ENCODE measurements at regions not wholly inside any gene's neighbourhood (a gene's known extent, or its start where the extent isn't known, plus 50 kb on each side); places are given as distances from the start of the nearest gene placed in this dataset.

DNA sequence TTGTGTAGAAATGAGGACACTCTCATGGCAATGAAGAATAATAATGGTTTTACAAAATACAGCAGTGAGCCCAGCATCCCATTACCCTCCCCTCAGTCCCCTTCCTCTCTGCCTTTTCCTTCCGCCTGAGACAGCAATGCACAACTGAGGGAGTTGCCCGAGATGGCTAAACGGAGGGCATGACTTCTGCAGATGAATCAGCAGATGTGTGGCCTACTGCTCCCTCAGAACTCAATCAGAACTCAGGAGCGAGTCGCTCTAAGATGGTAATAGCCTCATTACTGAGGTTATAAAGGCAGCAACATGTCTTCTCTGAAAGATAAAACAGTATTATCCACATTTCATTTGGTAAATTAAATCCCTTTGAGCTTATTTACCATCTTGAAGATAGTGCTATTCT lies 326.6 kb downstream of the ENC1 start:
- ATAC-seq (no peak), DNase-seq (no peak)
- intact Hi-C loops (cut with micrococcal nuclease): no loop called here

- no peak for ATAC-seq
- DNase-seq: no peak
- intact Hi-C loops (cut with micrococcal nuclease): no loop called here
Measured at GRCh38 chr5:74312746-74313145, 327.8 kb downstream of the ENC1 start.

DNA sequence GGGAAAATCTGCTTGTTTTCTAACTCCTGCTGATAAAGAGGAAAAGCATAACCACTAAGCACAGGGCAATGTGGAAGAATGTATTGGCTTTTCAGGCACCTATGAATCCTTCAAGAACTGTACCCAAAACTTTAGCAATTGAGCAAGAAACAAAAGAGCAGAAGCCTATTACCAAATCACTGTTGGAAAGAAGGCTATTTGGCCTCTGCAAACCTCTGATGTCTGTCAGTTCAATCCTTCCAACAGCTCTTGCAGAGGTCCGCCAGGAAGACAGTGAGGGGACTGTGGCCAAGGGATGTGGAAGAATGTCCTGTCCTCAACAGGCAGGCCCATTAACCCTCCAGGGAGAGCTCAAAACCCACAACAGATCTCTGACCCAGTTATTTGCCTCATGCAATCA lies 328.6 kb downstream of the ENC1 start:
- ATAC-seq (peak; percentile 79), DNase-seq (no peak)
- intact Hi-C loops (cut with micrococcal nuclease): no loop called here

DNA sequence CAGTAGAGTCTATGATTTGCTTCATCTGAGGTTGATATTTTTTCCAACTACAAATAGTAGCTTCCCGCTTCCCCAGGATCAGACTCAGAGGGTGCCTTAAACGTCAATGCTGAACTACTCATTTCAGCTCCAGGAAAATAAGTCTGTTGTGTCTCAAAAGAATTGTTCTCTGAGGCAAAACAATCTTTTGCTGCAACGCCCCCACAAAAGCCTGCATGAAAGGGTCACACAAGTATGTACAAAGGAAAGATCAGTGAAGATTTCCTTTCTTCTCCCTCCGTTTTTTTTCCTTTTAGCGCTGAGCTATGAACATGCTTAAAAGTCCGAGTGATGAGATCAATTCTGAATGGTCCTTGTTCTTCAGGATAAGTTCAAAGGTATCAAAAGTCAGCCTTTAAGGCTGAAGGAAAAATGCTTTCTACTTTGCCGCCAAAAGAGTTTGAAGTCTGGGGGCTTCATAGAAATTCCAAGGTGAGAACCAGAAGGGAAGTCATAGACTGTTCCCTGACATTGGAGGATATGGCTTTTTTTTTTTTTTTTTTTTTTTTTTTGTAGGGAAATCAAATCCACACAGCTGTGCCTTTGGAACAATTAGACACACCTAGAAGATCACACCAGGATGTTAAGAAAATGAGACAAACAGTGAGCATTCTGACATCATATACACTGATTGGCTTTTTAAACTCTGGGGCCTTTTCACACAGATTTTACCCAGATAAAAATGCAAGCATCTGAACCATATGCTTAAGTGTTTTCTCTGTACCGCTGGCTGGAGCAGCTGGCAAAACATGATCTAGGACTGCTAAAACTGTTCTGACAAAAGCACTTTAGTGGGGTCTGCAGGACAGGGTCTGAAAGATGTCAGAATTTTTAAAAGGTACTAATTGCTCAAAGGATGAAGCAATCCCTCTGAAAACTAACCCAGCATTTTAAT lies 329.3 kb downstream of the ENC1 start:
- intact Hi-C loops (cut with micrococcal nuclease): no loop called here
- DNase-seq: no peak
- ATAC-seq: no peak

DNA sequence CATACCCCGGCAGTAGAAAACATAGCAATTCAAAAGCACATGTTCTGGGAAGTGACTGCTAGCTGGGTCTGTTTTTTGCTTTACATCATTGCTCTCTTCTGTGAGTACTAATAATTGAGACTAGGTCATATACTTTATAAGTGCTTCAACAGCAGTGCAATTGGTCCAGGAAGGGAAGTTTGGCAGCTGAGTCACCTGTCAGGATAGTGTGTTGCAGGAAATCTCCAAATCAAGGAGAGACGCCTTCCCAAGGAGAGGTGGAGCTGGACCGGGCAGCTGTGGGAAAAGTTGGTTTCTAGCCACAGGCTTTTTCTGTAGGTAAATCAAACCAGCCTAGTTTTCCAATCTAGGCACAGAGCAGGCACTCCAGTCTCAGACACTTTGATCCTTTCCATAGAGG lies 330.1 kb downstream of the ENC1 start:
- ATAC-seq: no peak
- intact Hi-C loops (cut with micrococcal nuclease): no loop called here
- no peak for DNase-seq

DNA sequence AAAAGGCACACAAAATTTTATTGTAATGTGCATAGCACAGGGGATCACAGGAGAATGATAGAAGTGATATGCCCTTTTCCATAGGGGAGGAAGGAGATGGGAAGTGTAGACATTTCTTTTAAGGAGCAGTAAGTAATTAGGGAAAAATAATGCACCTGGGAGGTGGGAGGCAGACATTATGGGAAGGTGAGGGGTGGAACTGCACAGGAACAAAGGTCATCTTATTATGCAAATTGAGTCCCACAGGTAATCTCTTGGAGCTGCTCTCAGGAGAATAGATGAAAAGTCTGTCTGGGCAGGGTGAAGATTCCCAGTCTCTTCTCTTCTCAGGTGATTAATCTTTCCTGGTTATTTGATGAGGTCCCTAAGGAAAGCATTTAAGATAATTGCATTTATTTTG lies 331.5 kb downstream of the ENC1 start:
- ATAC-seq (no peak), DNase-seq (no peak)
- intact Hi-C loops (cut with micrococcal nuclease): no loop called here

- no peak for ATAC-seq
- DNase-seq: no peak
- intact Hi-C loops (cut with micrococcal nuclease): no loop called here
Measured at GRCh38 chr5:74306845-74307244, 333.7 kb downstream of the ENC1 start.

DNA sequence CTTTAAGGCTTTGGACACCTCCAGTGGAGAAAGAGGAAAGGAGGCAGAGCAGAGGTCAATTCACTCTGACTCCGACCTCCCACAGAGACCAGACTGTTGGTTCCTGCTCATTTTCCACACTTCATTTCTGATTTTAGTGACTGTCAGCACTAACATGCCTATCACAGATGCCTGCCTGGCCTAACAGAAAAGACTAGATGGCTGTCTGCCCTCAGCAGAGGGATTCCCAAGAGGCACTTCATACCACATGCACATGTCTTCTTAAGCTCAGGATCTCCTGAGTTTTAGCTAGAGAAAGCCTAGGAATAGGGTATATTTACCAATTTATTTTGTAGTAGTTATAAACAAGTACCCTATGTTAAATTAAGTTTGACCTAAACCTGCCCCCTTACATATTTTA lies 336.0 kb downstream of the ENC1 start:
- no peak for ATAC-seq
- intact Hi-C loops (cut with micrococcal nuclease): no loop called here
- no peak for DNase-seq

DNA sequence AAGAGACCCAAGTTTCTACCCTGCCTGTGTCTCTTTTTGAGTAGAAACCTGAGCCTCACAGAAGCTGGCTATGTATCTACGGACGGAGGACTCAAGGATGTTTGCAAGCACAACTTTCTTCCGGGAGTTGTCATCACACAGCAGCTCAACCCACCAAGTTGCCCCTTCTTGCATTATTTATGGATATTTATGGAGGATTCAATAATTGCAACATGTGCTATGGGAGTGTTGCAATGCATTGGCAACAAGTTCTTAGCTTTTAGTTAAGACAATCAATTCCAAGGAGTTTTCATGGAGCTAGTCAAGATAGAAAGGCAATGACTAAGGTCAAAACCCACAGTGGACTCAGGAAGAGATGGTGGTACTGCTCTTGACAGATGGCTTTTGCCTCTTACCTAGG lies 336.9 kb downstream of the ENC1 start:
- intact Hi-C loops (cut with micrococcal nuclease): no loop called here
- ATAC-seq (no peak), DNase-seq (no peak)

- DNase-seq: no peak
- intact Hi-C loops (cut with micrococcal nuclease): no loop called here
- ATAC-seq: no peak
Measured at GRCh38 chr5:74301576-74301975, 339.0 kb downstream of the ENC1 start.

DNA sequence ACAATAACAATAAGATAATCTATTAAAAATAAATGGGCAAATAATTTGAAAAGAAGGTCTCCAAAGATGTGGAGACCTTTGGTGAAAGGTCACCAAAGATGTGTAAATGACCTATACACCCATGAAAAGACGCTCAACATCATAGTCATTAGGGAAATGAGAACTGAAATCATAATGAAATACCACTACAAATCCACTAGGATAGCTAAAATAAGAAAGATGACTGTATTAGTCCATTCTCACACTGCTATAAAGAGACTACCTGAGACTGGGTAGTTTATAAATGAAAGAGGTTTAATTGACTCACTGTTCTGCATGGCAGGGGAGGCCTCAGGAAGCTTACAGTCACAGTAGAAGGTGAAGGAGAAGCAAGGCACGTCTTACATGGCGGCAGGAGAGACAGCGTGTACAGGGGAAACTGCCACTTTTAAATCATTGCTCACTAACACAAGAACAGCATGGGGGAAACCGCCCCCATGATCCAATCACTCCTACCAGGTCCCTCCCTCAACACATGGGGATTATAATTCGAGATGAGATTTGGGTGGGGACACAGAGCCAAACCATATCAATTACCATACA lies 339.6 kb downstream of the ENC1 start:
- no peak for ATAC-seq
- no peak for DNase-seq
- intact Hi-C loops (cut with micrococcal nuclease): no loop called here

DNA sequence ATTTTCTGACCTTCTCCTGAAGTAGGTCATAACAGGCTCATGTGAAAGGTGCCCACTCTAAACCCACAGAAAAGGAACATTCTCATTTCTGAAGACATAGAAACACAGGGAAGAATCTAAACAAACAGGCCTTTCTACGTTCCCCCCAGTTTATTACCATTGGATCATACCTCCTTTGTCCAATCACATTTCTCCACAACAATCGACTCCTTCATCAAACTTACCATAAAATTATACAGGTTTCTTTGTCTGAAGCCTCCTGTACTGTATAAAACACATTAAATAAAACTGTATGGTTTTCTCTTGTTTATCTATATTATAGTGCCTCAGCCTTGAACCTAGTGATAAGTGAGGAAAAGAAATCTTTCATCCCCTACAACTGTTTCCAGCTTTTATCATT lies 340.7 kb downstream of the ENC1 start:
- ATAC-seq (no peak), DNase-seq (no peak)
- intact Hi-C loops (cut with micrococcal nuclease): no loop called here

DNA sequence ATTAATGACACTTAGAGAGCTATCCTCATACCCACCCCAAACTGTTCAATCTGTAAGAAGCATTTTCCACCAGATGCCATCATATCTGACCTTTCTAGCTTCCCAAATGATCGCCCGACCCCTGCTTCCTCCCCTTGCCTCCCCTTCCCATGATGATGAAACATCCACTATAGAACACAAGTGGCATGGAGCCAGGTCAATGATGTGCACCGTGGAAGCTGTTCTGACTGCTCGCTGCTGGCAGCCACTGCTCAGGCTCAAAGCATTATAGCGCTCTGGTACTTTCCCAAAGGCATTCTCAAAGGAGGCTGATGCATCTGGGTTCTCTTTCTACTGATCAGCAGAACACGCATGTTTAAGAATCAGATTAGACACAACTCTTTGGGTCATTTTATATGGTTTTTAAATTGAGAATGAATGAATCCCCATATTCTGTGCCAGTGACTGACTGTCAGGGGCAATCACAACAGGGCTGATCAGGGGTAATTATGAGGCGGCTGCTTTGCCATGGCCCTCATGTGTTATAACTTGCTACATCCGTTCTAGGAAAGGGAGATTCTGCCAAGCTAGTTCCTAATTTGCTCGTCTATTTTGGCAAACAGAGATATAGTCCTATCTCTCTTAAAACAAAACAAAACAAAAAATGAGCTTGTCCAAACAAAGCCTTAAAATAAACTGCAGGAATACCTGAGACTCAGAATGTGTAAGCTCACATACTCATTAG lies 343.7 kb downstream of the ENC1 start:
- intact Hi-C loops (cut with micrococcal nuclease): no loop called here
- peak; percentile 31 for DNase-seq
- ATAC-seq: peak; percentile 32

GRCh38 chr5:74295676-74296075 lies 344.9 kb downstream of the ENC1 start:
- ATAC-seq (no peak), DNase-seq (no peak)
- intact Hi-C loops (cut with micrococcal nuclease): no loop called here

GRCh38 chr5:74295141-74295540 lies 345.4 kb downstream of the ENC1 start:
- ATAC-seq (no peak), DNase-seq (no peak)
- intact Hi-C loops (cut with micrococcal nuclease): no loop called here

GRCh38 chr5:74294231-74294705 lies 346.3 kb downstream of the ENC1 start:
- ATAC-seq (no peak), DNase-seq (peak; percentile 38)
- intact Hi-C loops (cut with micrococcal nuclease): no loop called here

DNA sequence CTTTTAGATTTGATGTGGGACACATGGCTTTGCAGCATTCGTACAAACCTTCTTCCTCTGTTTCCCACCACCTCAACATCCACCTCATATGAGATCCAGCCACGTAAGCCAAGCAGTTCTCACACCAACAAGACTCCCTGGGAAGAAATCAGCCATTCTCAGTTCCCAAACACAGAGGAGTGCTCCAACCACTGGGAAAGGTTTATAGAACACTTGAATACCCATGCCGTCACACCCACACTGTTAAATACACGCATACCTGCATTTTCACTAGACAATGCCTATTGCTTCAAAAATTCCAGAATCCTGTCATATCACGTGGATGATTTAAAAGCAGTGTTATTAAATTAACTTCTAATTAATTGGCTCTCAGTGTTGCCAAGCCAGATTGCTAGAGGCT lies 347.3 kb downstream of the ENC1 start:
- intact Hi-C loops (cut with micrococcal nuclease): no loop called here

DNA sequence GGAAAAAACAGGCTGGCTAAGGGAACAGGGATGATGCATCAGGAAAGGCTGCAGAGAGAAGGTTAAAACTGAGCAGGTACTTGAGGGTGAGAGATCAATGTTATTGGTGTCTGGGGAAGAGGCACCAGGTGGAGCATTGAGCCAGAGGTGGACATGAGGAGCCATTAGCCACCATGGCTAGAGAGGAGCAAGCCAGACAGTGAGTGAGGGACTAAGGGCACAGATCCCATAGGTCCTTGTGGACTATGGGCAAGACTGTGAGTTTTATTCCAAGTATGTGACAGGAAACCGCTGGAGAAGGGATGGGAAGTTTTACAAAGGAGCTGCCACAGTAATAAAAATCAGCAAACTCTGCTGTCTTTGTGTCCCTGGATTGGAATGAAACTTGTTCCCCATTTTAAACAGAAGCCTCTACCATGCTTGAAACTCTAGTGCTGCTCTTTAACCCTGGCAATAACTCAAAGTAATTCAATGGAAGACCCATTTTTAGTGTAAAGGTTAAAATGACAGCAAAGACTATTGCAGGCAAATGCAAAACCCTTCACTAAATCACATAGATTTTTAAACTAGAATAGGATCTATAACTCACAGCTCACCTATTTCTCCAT lies 349.8 kb downstream of the ENC1 start:
- intact Hi-C loops (cut with micrococcal nuclease): no loop called here
- no peak for ATAC-seq

More for the DNA sequence above, 347.3 kb downstream of the ENC1 start:
- DNase-seq (no peak), ATAC-seq (no peak)

GRCh38 chr5:74289691-74290090 lies 350.8 kb downstream of the ENC1 start:
- no peak for ATAC-seq
- no peak for DNase-seq
- intact Hi-C loops (cut with micrococcal nuclease): no loop called here

More for the DNA sequence above, 349.8 kb downstream of the ENC1 start:
- no peak for DNase-seq

GRCh38 chr5:74289238-74289637 lies 351.3 kb downstream of the ENC1 start:
- DNase-seq: no peak
- ATAC-seq: no peak

More at GRCh38 chr5:74289238-74289637, 351.3 kb downstream of the ENC1 start:
- intact Hi-C loops (cut with micrococcal nuclease): no loop called here

Data from left ventricle myocardium superior (tissue), 1 donor.